CD4-positive, CD25-positive, alpha-beta regulatory T cell (primary cell): ENCODE measurements at regions not wholly inside any gene's neighbourhood (a gene's known extent, or its start where the extent isn't known, plus 50 kb on each side); places are given as distances from the start of the nearest gene placed in this dataset.

Experiments
- ATAC-seq, 2 donors: fragments of 150-1000 bp; cut with Tn5 transposase; one replicate each; pipeline ENCODE4 v1.10.0; 2021; ENCODE audit warnings: low read depth in 2 of 2, moderate number of reproducible peaks in 2 of 2, moderate library complexity in 1 of 2
- DNase-seq, 3 donors: peaks; one replicate each; pipeline versions ENCODE4 v3.0.0 to v3.0.0-alpha.2; 2012 to 2022; ENCODE audit warnings: mixed read lengths in 1 of 3
- H3K27ac ChIP-seq: one replicate; pipeline ENCODE4 v1.7.0; 2013; ENCODE audit warnings: mild to moderate bottlenecking, low read length; ENCODE audit not compliant: insufficient read depth, poor library complexity, severe bottlenecking
- H3K27me3 ChIP-seq: one replicate; pipeline ENCODE4 v1.7.0; 2013; ENCODE audit warnings: low read length; ENCODE audit not compliant: control insufficient read depth, insufficient read depth
- H3K36me3 ChIP-seq: one replicate; pipeline ENCODE4 v1.7.0; 2013; ENCODE audit warnings: mild to moderate bottlenecking, low read length, moderate library complexity; ENCODE audit not compliant: control insufficient read depth, insufficient read depth
- H3K4me1 ChIP-seq: 2 replicates; pipeline ENCODE4 v1.7.0; 2013; ENCODE audit warnings: mild to moderate bottlenecking, low read length; ENCODE audit not compliant: insufficient read depth, control insufficient read depth, poor library complexity, severe bottlenecking
- H3K4me3 ChIP-seq: one replicate; pipeline ENCODE4 v1.7.0; 2013; ENCODE audit warnings: low read depth, mild to moderate bottlenecking, low read length, moderate library complexity
- H3K9me3 ChIP-seq, 2 experiments: 1 replicate in 1 of 2; 2 replicates in 1 of 2; pipeline ENCODE4 v1.7.0; 2013; ENCODE audit warnings: low read length in 2 of 2, mild to moderate bottlenecking in 1 of 2, moderate library complexity in 1 of 2; ENCODE audit not compliant: control insufficient read depth in 2 of 2
- H3K27ac Mint-ChIP-seq, 3 donors: one replicate each; pipeline ENCODE4 v1.8.0; 2020 to 2022; ENCODE audit warnings: mild to moderate bottlenecking in 3 of 3, mixed read lengths in 3 of 3, moderate library complexity in 2 of 3
- H3K27me3 Mint-ChIP-seq: one replicate; pipeline ENCODE4 v1.8.0; 2022; ENCODE audit warnings: mild to moderate bottlenecking, mixed read lengths
- H3K36me3 Mint-ChIP-seq: one replicate; pipeline ENCODE4 v1.8.0; 2020; ENCODE audit warnings: mixed read lengths
- H3K4me1 Mint-ChIP-seq, 4 donors: one replicate each; pipeline ENCODE4 v1.8.0; 2020 to 2022; ENCODE audit warnings: mixed read lengths in 4 of 4, mild to moderate bottlenecking in 1 of 4
- H3K4me3 Mint-ChIP-seq, 4 donors: one replicate each; pipeline ENCODE4 v1.8.0; 2020 to 2022; ENCODE audit warnings: mild to moderate bottlenecking in 4 of 4, mixed read lengths in 4 of 4, moderate library complexity in 3 of 4
- H3K9me3 Mint-ChIP-seq, 7 donors: one replicate each; pipeline ENCODE4 v1.8.0; 2020 to 2022; ENCODE audit warnings: mixed read lengths in 7 of 7, mild to moderate bottlenecking in 3 of 7, moderate library complexity in 2 of 7

GRCh38 chr6:105790635-105791034 is 295.5 kb upstream of the PRDM1 start:
- H3K4me1 Mint-ChIP-seq = peaks cover 28 to 61% (median 47%) of the 10 kb centered on the region in 4 donors
- H3K27ac Mint-ChIP-seq = no peak overlapping the region
- Histone ChIP-seq H3K27me3 (no peaks in the 10 kb centered on the region), H3K9me3 (no peaks in the 10 kb centered on the region), H3K36me3 (no peaks in the 10 kb centered on the region), H3K4me3 (peak overlapping the region; percentile 15), H3K4me1 (peaks cover 23% of the 10 kb centered on the region), H3K27ac (no peak overlapping the region)
- H3K36me3 Mint-ChIP-seq = no peaks in the 10 kb centered on the region
- H3K27me3 Mint-ChIP-seq = no peaks in the 10 kb centered on the region
- DNase-seq = no peak
- H3K4me3 Mint-ChIP-seq = no peak overlapping the region
- ATAC-seq = no peak
- H3K9me3 Mint-ChIP-seq = no peaks in the 10 kb centered on the region

GRCh38 chr6:105789935-105790334 is 296.2 kb upstream of the PRDM1 start:
- Histone ChIP-seq H3K4me1 (peaks cover 30% of the 10 kb centered on the region), H3K4me3 (no peak overlapping the region), H3K9me3 (no peaks in the 10 kb centered on the region), H3K27me3 (no peaks in the 10 kb centered on the region), H3K27ac (no peak overlapping the region), H3K36me3 (no peaks in the 10 kb centered on the region)
- H3K4me3 Mint-ChIP-seq = no peak overlapping the region
- DNase-seq (no peak), ATAC-seq (no peak)
- no peaks in the 10 kb centered on the region for H3K27me3 Mint-ChIP-seq
- no peaks in the 10 kb centered on the region for H3K36me3 Mint-ChIP-seq
- peaks cover 35 to 68% (median 52%) of the 10 kb centered on the region in 4 donors for H3K4me1 Mint-ChIP-seq
- no peaks in the 10 kb centered on the region for H3K9me3 Mint-ChIP-seq
- no peak overlapping the region for H3K27ac Mint-ChIP-seq

GRCh38 chr6:105787747-105788146 is 298.4 kb upstream of the PRDM1 start:
- H3K36me3 ChIP-seq = no peaks in the 10 kb centered on the region
- Mint-ChIP-seq H3K27me3 (no peaks in the 10 kb centered on the region), H3K27ac (peak overlapping the region in 1 of 3 donors; percentile 74), H3K4me3 (no peak overlapping the region), H3K36me3 (no peaks in the 10 kb centered on the region), H3K9me3 (peaks cover 0 to 2% (median 0%) of the 10 kb centered on the region in 7 donors), H3K4me1 (peaks cover 39 to 73% (median 54%) of the 10 kb centered on the region in 4 donors)
- ATAC-seq (no peak), DNase-seq (no peak)
- H3K4me1 ChIP-seq = peaks cover 32% of the 10 kb centered on the region
- H3K27me3 ChIP-seq = no peaks in the 10 kb centered on the region
- H3K9me3 ChIP-seq = no peaks in the 10 kb centered on the region
- H3K27ac ChIP-seq = no peak overlapping the region
- no peak overlapping the region for H3K4me3 ChIP-seq

GRCh38 chr6:105786890-105787655 is 299.1 kb upstream of the PRDM1 start:
- no peak overlapping the region for H3K4me3 Mint-ChIP-seq
- peak overlapping the region; percentile 47 to 74 (median 63) for H3K27ac Mint-ChIP-seq
- Histone ChIP-seq H3K36me3 (no peaks in the 10 kb centered on the region), H3K4me3 (no peak overlapping the region), H3K27ac (no peak overlapping the region), H3K4me1 (peaks cover 33% of the 10 kb centered on the region), H3K27me3 (no peaks in the 10 kb centered on the region), H3K9me3 (no peaks in the 10 kb centered on the region)
- H3K4me1 Mint-ChIP-seq = peaks cover 44 to 74% (median 55%) of the 10 kb centered on the region in 4 donors
- no peaks in the 10 kb centered on the region for H3K27me3 Mint-ChIP-seq
- DNase-seq (peak in 1 of 3 donors; percentile 86), ATAC-seq (no peak)
- peaks cover 0 to 2% (median 0%) of the 10 kb centered on the region in 7 donors for H3K9me3 Mint-ChIP-seq
- no peaks in the 10 kb centered on the region for H3K36me3 Mint-ChIP-seq

GRCh38 chr6:105786449-105786848 is 299.7 kb upstream of the PRDM1 start:
- Histone ChIP-seq H3K27me3 (no peaks in the 10 kb centered on the region), H3K9me3 (no peaks in the 10 kb centered on the region), H3K4me1 (peaks cover 38% of the 10 kb centered on the region), H3K36me3 (no peaks in the 10 kb centered on the region), H3K27ac (no peak overlapping the region), H3K4me3 (no peak overlapping the region)
- DNase-seq (no peak), ATAC-seq (no peak)
- Mint-ChIP-seq H3K36me3 (no peaks in the 10 kb centered on the region), H3K27me3 (no peaks in the 10 kb centered on the region), H3K4me3 (no peak overlapping the region), H3K27ac (peak overlapping the region; percentile 47 to 74 (median 63)), H3K9me3 (peaks cover 0 to 2% (median 0%) of the 10 kb centered on the region in 7 donors), H3K4me1 (peaks cover 43 to 74% (median 55%) of the 10 kb centered on the region in 4 donors)

- Histone ChIP-seq H3K36me3 (no peaks in the 10 kb centered on the region), H3K27ac (no peak overlapping the region), H3K9me3 (no peaks in the 10 kb centered on the region), H3K27me3 (no peaks in the 10 kb centered on the region), H3K4me1 (peaks cover 43% of the 10 kb centered on the region), H3K4me3 (no peak overlapping the region)
- Mint-ChIP-seq H3K27ac (peak overlapping the region; percentile 69 to 86 (median 74)), H3K27me3 (no peaks in the 10 kb centered on the region), H3K4me1 (peaks cover 40 to 77% (median 51%) of the 10 kb centered on the region in 4 donors), H3K9me3 (peaks cover 0 to 2% (median 0%) of the 10 kb centered on the region in 7 donors), H3K36me3 (no peaks in the 10 kb centered on the region), H3K4me3 (peak overlapping the region in 2 of 4 donors; percentile 39 to 78)
- ATAC-seq = no peak
- DNase-seq = no peak
Measured at GRCh38 chr6:105785066-105785811, 300.9 kb upstream of the PRDM1 start.

- peaks cover 43% of the 10 kb centered on the region for H3K4me1 ChIP-seq
- no peaks in the 10 kb centered on the region for H3K9me3 ChIP-seq
- H3K27ac ChIP-seq = no peak overlapping the region
- DNase-seq (no peak), ATAC-seq (no peak)
- H3K27me3 ChIP-seq = no peaks in the 10 kb centered on the region
- peaks cover 0 to 4% (median 1%) of the 10 kb centered on the region in 7 donors for H3K9me3 Mint-ChIP-seq
- no peak overlapping the region for H3K4me3 ChIP-seq
- peaks cover 37 to 78% (median 55%) of the 10 kb centered on the region in 4 donors for H3K4me1 Mint-ChIP-seq
- H3K4me3 Mint-ChIP-seq = peak overlapping the region in 2 of 4 donors; percentile 4 to 78
- H3K36me3 ChIP-seq = no peaks in the 10 kb centered on the region
- H3K36me3 Mint-ChIP-seq = no peaks in the 10 kb centered on the region
- H3K27me3 Mint-ChIP-seq = no peaks in the 10 kb centered on the region
- peak overlapping the region in 2 of 3 donors; percentile 38 to 74 for H3K27ac Mint-ChIP-seq
Measured at GRCh38 chr6:105784179-105784578, 302.0 kb upstream of the PRDM1 start.
